ENCODE measurements at regions not wholly inside any gene's neighbourhood (a gene's known extent, or its start where the extent isn't known, plus 50 kb on each side); places are given as distances from the start of the nearest gene placed in this dataset.
"Not testable (repeated sequence)": the region's sequence is repeated elsewhere in the genome, so short reads cannot be mapped to it uniquely, and the experiment has no call there.

GRCh38 chr3:72270072-72270681, 485.2 kb upstream of the PROK2 start:
- in situ Hi-C loops (cut with MboI; ENCODE audit: low sequenced_read_pairs in 4 of 4): no loop called here
- no peaks in the 10 kb centered on the region for H3K9me3 ChIP-seq
- H3K4me3 ChIP-seq: no peak overlapping the region
- DNase-seq (peak; percentile 83 to 89), ATAC-seq (peak; percentile 95 to 97)
- intact Hi-C loops (cut with DNase I; ENCODE audit: low total_unique reads): loop anchor here (5.0 to 10.0 kb wide), 2 partner anchors 177 to 555 kb away; partner anchors contain the start of gene RYBP
- no peaks in the 10 kb centered on the region for H3K27me3 ChIP-seq
- H3K27ac ChIP-seq: peak overlapping the region; percentile 27 to 59 (median 54)
- no peaks in the 10 kb centered on the region for H3K36me3 ChIP-seq
- no peak for TF ChIP-seq POLR2A (IDR thresholded peaks at IDR 0.05)
- no peak for TF ChIP-seq CTCF (IDR thresholded peaks at IDR 0.05 in 4 of 5, conservative IDR thresholded peaks at IDR 0.05 in 1 of 5)
- H3K4me1 ChIP-seq: peaks cover 24 to 35% of the 10 kb centered on the region in 2 donors

- TF ChIP-seq POLR2A (IDR thresholded peaks at IDR 0.05) (no peak), CTCF (IDR thresholded peaks at IDR 0.05 in 4 of 5, conservative IDR thresholded peaks at IDR 0.05 in 1 of 5) (no peak)
- Histone ChIP-seq H3K36me3 (no peaks in the 10 kb centered on the region), H3K4me1 (peaks cover 24 to 29% of the 10 kb centered on the region in 2 donors), H3K27ac (peak overlapping the region; percentile 27 to 59 (median 54)), H3K9me3 (no peaks in the 10 kb centered on the region), H3K4me3 (no peak overlapping the region), H3K27me3 (no peaks in the 10 kb centered on the region)
- ATAC-seq: no peak
- in situ Hi-C loops (cut with MboI; ENCODE audit: low sequenced_read_pairs in 4 of 4): no loop called here
- DNase-seq: no peak
- intact Hi-C loops (cut with DNase I; ENCODE audit: low total_unique reads): loop anchor here (10.0 kb wide), 1 partner anchor 315 kb away; no protein-coding TSS in a partner anchor
Measured at GRCh38 chr3:72269475-72269874, 484.5 kb upstream of the PROK2 start.

- peaks cover 14 to 23% of the 10 kb centered on the region in 2 donors for H3K4me1 ChIP-seq
- DNase-seq; H3K9me3 ChIP-seq; H3K27me3 ChIP-seq; H3K27ac ChIP-seq; H3K36me3 ChIP-seq; ATAC-seq; in situ Hi-C loops (cut with MboI; ENCODE audit: low sequenced_read_pairs in 4 of 4); H3K4me3 ChIP-seq: not testable (repeated sequence)
- intact Hi-C loops (cut with DNase I; ENCODE audit: low total_unique reads): loop anchor here (10.0 kb wide), 1 partner anchor 312 kb away; no protein-coding TSS in a partner anchor
Measured at GRCh38 chr3:72266921-72267524, 482.1 kb upstream of the PROK2 start.

GRCh38 chr3:72266016-72266370, 481.0 kb upstream of the PROK2 start:
- Histone ChIP-seq H3K4me3 (no peak overlapping the region), H3K27ac (no peak overlapping the region), H3K36me3 (no peaks in the 10 kb centered on the region), H3K9me3 (no peaks in the 10 kb centered on the region), H3K4me1 (peaks cover 7 to 17% of the 10 kb centered on the region in 2 donors), H3K27me3 (peaks cover 0 to 2% (median 0%) of the 10 kb centered on the region in 3 donors)
- intact Hi-C loops (cut with DNase I; ENCODE audit: low total_unique reads) (loop anchor here (10.0 kb wide), 1 partner anchor 311 kb away; no protein-coding TSS in a partner anchor), in situ Hi-C loops (cut with MboI; ENCODE audit: low sequenced_read_pairs in 4 of 4) (no loop called here)
- no peak for ATAC-seq
- TF ChIP-seq CTCF (IDR thresholded peaks at IDR 0.05 in 4 of 5, conservative IDR thresholded peaks at IDR 0.05 in 1 of 5): no peak
- TF ChIP-seq POLR2A (IDR thresholded peaks at IDR 0.05): no peak
- no peak for DNase-seq

- ATAC-seq: no peak
- TF ChIP-seq CTCF (IDR thresholded peaks at IDR 0.05 in 4 of 5, conservative IDR thresholded peaks at IDR 0.05 in 1 of 5): no peak
- TF ChIP-seq POLR2A (IDR thresholded peaks at IDR 0.05): no peak
- intact Hi-C loops (cut with DNase I; ENCODE audit: low total_unique reads) (loop anchor here (10.0 kb wide), 1 partner anchor 311 kb away; no protein-coding TSS in a partner anchor), in situ Hi-C loops (cut with MboI; ENCODE audit: low sequenced_read_pairs in 4 of 4) (no loop called here)
- H3K36me3 ChIP-seq: no peaks in the 10 kb centered on the region
- H3K27ac ChIP-seq: no peak overlapping the region
- H3K4me3 ChIP-seq: no peak overlapping the region
- H3K9me3 ChIP-seq: no peaks in the 10 kb centered on the region
- peaks cover 0 to 2% (median 0%) of the 10 kb centered on the region in 3 donors for H3K27me3 ChIP-seq
- no peak for DNase-seq
- H3K4me1 ChIP-seq: peaks cover 3 to 12% of the 10 kb centered on the region in 2 donors
Measured at GRCh38 chr3:72265256-72266015, 480.5 kb upstream of the PROK2 start.

Measured in gastrocnemius medialis (tissue), 4 donors.